ENCODE measurements at regions not wholly inside any gene's neighbourhood (a gene's known extent, or its start where the extent isn't known, plus 50 kb on each side); places are given as distances from the start of the nearest gene placed in this dataset.
"Not testable (repeated sequence)": the region's sequence is repeated elsewhere in the genome, so short reads cannot be mapped to it uniquely, and the experiment has no call there.

GRCh38 chr3:557972-558371 is 361.4 kb downstream of the CHL1 start:
- ChIA-PET CTCF (no interaction called here), POLR2A (ENCODE audit: low non-redundant PET) (no interaction called here)
- no peak overlapping the region for H3K27ac ChIP-seq
- TF ChIP-seq, protein P1, sequence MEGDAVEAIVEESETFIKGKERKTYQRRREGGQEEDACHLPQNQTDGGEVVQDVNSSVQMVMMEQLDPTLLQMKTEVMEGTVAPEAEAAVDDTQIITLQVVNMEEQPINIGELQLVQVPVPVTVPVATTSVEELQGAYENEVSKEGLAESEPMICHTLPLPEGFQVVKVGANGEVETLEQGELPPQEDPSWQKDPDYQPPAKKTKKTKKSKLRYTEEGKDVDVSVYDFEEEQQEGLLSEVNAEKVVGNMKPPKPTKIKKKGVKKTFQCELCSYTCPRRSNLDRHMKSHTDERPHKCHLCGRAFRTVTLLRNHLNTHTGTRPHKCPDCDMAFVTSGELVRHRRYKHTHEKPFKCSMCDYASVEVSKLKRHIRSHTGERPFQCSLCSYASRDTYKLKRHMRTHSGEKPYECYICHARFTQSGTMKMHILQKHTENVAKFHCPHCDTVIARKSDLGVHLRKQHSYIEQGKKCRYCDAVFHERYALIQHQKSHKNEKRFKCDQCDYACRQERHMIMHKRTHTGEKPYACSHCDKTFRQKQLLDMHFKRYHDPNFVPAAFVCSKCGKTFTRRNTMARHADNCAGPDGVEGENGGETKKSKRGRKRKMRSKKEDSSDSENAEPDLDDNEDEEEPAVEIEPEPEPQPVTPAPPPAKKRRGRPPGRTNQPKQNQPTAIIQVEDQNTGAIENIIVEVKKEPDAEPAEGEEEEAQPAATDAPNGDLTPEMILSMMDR (conservative IDR thresholded peaks at IDR 0.05; ENCODE audit: low read depth) = no peak
- DNase-seq (ENCODE audit: low spot score) = no peak

DNA sequence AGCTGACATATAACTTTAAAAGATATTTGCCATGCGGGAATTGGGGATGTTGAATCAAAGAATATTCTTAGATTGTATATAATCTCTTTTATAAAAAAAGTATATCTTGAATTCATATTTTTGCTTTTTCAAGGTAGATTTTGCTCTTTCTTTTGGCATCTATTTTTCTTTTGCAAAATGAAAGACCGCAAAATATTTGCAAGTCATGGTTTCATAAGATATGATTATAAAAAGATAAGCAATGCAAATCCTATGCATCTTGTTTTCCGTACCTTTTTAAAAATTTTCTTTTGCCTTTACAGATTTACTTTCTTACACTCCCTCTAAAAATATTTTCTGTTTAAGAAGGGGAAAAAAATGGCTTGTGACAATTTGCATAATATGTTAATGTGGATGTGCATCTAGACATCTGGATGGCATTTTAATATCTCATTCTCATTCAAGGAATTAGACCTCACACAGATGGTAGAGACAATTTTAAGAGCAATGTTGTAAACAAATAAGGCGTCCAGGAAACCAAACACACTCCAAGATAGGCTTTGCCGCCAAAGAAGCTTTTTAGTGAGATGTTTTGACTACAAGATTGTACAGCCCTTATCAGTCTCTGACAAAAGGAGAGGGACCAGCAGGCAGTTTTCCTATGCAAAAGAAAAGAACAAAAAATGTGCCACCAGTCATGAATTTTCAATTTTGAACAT is 371.1 kb downstream of the CHL1 start:
- POLR2A ChIA-PET (ENCODE audit: low non-redundant PET) = no interaction called here
- CTCF ChIA-PET = no interaction called here
- DNase-seq (ENCODE audit: low spot score) = no peak
- H3K27ac ChIP-seq = no peak overlapping the region
- TF ChIP-seq, protein P1 (conservative IDR thresholded peaks at IDR 0.05; ENCODE audit: low read depth) = no peak

DNA sequence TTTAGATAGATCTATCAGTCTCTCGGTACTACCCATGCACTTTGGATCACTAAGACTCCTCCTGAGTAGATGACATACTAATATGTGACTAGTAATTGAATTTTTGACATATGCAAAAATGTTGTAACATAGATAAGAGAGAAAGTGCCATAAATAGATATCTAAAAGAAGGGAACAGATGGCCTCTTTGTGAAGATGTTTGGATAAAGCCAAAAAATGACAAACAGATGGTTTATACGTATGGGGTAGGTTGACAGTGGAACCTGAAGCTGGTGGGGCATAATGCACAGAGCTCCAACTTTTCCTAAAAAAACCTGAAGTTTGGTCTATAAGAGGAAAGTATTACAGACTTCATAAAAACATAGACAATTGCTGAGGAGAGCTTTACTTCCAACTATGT is 383.0 kb downstream of the CHL1 start:
- DNase-seq (ENCODE audit: low spot score); POLR2A ChIA-PET (ENCODE audit: low non-redundant PET); CTCF ChIA-PET; H3K27ac ChIP-seq: not testable (repeated sequence)

GRCh38 chr3:589066-589465 is 392.5 kb downstream of the CHL1 start:
- DNase-seq (ENCODE audit: low spot score); POLR2A ChIA-PET (ENCODE audit: low non-redundant PET); CTCF ChIA-PET; H3K27ac ChIP-seq: not testable (repeated sequence)

- DNase-seq (ENCODE audit: low spot score); POLR2A ChIA-PET (ENCODE audit: low non-redundant PET); H3K27ac ChIP-seq; CTCF ChIA-PET: not testable (repeated sequence)
These were observed 400.7 kb downstream of the CHL1 start for GRCh38 chr3:597304-597703.

DNA sequence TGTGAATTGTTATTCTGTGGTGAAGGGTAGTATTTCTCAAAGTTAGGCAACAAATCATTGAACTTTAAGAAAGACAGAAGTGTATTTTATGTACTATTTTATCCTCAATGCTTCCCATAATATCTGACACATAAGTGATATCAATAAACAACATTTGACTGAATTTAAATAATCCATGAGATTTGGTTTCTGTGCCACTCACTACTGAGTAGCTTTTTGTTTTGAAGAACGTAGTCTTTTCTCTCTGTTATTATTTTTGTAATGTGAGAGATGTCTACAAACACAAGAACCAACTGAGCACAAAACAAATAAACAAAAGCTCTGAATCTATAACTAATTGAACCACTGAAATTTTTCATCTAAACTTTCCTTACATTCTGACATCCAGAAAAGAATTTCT is 401.2 kb downstream of the CHL1 start:
- H3K27ac ChIP-seq; DNase-seq (ENCODE audit: low spot score); POLR2A ChIA-PET (ENCODE audit: low non-redundant PET); CTCF ChIA-PET: not testable (repeated sequence)

DNA sequence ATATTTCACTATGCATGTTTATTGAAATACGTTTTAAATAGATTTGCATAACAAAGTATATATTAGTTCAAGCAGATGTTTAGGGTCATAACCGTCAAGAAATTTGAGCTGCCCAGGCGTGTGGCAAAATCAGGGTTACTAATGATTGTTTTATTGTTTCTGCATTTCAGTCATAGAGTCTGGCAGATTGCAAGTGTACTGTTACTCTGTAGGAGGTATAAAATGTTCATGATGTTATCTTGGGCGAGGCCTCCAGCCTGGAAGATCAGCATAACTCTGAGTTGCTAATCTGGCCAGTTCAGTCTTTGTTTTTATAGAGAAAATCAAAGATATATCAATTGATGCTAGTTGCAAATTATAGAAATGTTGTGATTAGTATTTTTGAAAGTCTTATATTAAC is 410.9 kb downstream of the CHL1 start:
- POLR2A ChIA-PET (ENCODE audit: low non-redundant PET); DNase-seq (ENCODE audit: low spot score); CTCF ChIA-PET; H3K27ac ChIP-seq: not testable (repeated sequence)

DNA sequence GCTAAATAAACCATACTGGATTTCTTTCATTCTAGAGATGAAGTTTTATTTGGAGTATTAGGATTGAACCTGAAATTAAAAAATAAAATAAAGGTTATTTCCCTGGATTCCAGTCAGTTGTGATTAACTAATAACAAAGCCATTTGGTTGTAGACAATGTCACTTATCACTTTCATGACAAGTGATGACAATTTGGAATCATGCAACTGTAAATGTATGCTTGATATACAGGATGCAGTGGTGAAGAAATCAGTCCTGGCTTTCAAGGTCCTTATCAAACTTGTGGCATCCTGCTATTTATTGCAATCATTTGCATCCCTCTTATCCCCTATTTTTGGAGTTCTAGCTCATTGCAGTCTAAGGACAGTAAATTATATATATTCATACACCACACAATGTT is 425.2 kb downstream of the CHL1 start:
- TF ChIP-seq, protein P1 (conservative IDR thresholded peaks at IDR 0.05; ENCODE audit: low read depth) = no peak
- CTCF ChIA-PET = no interaction called here
- H3K27ac ChIP-seq = no peak overlapping the region
- DNase-seq (ENCODE audit: low spot score) = no peak
- POLR2A ChIA-PET (ENCODE audit: low non-redundant PET) = no interaction called here

- TF ChIP-seq, protein P1 (conservative IDR thresholded peaks at IDR 0.05; ENCODE audit: low read depth) = no peak
- CTCF ChIA-PET = no interaction called here
These were observed 425.8 kb downstream of the CHL1 start for GRCh38 chr3:622314-622713.

More at GRCh38 chr3:622314-622713, 425.8 kb downstream of the CHL1 start:
- POLR2A ChIA-PET (ENCODE audit: low non-redundant PET) = no interaction called here
- no peak overlapping the region for H3K27ac ChIP-seq
- DNase-seq (ENCODE audit: low spot score) = no peak
